Daoy (cell line): ENCODE measurements at regions not wholly inside any gene's neighbourhood (a gene's known extent, or its start where the extent isn't known, plus 50 kb on each side); places are given as distances from the start of the nearest gene placed in this dataset.

Source experiments
- DNase-seq: peaks from one replicate; pipeline ENCODE4 v3.0.0-alpha.2; 2015; ENCODE audit warnings: low read depth

DNA sequence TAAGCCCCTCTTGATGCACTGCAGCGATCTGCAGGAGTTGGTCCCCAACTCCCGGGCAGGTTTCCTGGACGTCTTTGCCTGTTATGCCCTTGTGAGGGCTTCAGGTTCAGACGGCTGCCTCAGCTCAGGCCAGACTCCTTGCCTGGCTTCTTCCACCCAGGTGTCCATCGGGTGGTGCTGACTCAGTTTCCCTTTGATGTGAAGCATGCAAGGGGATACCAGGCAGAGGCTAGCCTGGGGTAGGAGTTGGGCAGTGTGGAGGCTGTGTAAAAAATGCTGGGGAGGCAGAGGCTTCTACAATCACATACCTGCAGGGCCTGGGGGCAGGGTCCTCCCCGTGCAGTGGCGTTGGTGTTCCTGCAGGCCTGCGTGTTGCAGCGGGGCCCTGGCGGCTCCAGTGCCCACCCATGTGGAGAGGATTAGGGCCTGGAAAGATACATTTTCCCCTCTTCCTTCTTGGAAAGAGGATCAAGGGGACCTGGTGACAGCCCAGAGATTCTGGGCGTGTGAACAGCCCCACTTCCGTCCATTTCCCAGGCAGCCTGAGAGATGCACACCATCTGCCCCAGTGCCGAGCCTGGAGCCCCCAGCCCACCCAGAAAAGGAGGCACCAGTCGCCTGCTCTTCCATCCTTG is 338.3 kb downstream of the DYSF start:
- DNase-seq = no peak

DNA sequence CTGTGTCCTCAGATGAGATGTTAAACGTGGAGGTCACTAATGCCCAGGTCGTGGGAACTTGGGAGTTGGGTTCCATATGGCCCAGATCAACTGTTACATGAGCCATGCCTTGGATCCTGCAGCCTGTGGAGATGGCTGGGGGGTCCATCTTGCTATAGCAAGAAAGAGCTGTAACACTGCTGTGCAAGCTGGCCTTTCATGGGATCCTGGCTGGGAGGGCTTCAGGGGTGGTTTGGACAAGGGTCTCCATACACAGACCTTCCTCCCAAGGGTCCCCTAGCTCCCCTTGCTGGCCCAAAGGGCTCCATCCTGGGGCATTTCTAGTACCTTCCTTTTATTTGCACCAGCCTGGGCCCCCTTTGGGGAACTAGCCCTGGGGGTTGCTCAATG is 337.7 kb downstream of the DYSF start:
- DNase-seq = no peak

GRCh38 chr2:71790226-71791060 is 337.1 kb downstream of the DYSF start:
- DNase-seq = no peak

DNA sequence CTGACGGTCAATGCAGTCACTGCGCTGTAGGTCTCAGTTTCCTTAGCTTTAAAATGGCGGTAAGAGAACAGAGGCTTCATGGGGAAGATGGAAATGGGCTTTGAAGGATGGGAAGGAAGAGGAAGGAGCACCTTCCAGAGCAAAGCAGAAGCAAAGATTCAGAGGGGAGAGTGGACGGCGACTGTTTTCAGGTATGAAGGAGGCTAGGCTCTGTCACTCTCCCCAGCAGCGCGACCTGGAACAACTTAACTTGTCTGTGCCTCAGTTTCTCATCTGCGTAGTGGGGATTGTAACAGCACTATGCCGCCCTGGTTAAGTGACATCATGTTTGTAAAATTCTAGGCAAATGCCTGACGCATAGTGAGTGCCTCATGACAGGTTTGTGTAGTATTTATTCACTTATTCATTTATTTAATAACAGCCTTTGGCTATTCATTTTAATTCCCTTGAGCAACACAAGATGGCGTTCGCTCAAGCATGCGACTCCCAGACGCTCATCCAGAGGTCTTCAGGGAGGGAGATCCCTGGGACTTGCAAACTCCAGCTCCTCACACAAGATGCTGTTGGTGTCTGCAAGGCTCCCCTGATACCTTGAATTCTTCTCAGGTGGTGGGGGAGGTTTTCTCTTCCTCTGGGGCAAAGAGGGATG is 336.3 kb downstream of the DYSF start:
- no peak for DNase-seq

GRCh38 chr2:71788601-71789240 is 335.4 kb downstream of the DYSF start:
- no peak for DNase-seq

- DNase-seq = no peak
Measured at GRCh38 chr2:71788186-71788525, 334.8 kb downstream of the DYSF start.

DNA sequence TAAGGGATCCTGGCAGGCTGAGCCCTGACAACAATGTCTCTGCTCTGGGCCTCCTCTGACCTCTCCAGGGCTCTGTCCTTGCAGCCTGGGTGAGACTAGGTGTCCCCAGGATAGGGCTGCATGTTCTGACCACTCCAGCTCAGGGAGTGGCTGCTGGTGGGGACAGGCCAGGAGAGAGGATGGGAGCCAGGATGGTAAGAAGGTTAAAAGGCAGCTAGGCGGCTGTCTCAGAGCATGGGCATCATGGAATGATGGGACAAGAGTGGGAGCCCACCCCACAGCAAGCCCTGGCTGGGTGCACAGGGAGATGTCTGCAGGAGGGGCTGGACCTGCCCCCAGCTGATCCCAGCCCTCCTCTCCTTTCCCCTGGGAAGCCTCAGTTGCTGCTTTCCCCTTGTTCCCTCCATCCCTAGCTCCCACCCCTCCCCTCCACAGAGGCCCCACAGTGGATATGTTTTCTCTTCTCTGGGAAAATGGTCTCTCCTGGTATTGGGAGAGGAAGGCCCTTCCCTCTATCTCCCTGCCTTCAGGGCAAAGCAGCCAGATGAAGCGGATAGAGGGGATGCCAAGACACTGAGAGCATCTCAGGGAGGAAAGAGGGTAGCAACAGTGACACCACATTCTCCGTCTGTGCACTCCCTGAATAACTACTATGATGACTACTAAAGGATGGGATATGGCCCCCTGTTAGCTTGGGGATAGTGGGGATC is 334.3 kb downstream of the DYSF start:
- no peak for DNase-seq

- no peak for DNase-seq
Measured at GRCh38 chr2:71787108-71787415, 333.7 kb downstream of the DYSF start.

- DNase-seq = no peak
Measured at GRCh38 chr2:71786291-71787107, 333.1 kb downstream of the DYSF start.

- DNase-seq = no peak
Measured at GRCh38 chr2:71785516-71785981, 332.2 kb downstream of the DYSF start.

GRCh38 chr2:71784734-71785511 is 331.6 kb downstream of the DYSF start:
- DNase-seq = peak; percentile 64

GRCh38 chr2:71783815-71784214 is 330.5 kb downstream of the DYSF start:
- no peak for DNase-seq

GRCh38 chr2:71783215-71783614 is 329.9 kb downstream of the DYSF start:
- no peak for DNase-seq

- no peak for DNase-seq
Measured at GRCh38 chr2:71782323-71782722, 329.0 kb downstream of the DYSF start.

DNA sequence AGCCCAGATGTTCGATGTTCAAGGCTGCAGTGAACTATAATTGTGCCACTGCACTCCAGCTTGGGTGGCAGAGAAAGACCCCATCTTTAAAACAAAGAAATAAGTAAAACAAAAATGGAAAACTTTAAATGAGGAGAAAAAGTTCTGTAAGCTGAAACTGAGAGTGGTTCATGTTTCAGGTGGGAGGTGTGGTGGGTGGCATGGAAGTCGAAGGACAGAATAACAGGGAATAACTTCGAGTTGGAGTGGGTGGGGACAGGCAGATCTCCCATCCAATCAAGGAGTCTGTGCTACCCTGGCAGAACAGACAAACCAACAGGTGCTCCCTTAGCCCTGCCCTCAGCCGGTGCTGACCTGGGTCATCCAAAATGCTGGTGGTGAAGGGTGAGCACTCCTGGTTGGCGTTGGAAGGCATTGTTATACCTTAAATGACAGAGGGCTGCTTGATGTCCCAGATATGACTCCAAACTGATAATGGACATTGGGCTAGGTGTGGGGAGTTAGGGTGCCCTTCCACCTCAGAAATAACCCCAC is 328.4 kb downstream of the DYSF start:
- no peak for DNase-seq

- DNase-seq = no peak
Measured at GRCh38 chr2:71780162-71780561, 326.8 kb downstream of the DYSF start.

- DNase-seq = no peak
Measured at GRCh38 chr2:71779774-71780105, 326.4 kb downstream of the DYSF start.

- DNase-seq = no peak
Measured at GRCh38 chr2:71778936-71779773, 325.8 kb downstream of the DYSF start.

- DNase-seq = no peak
Measured at GRCh38 chr2:71778514-71778913, 325.2 kb downstream of the DYSF start.
